Activated T-cell treated with anti-CD3 and anti-CD28 coated beads, Interleukin-2, amount 50 U/mL, for 1 hour (primary cell): ENCODE measurements at regions not wholly inside any gene's neighbourhood (a gene's known extent, or its start where the extent isn't known, plus 50 kb on each side); places are given as distances from the start of the nearest gene placed in this dataset.

ENCODE experiments used
- DNase-seq: peaks from one replicate; pipeline ENCODE4 v3.0.0-alpha.2; 2020

DNA sequence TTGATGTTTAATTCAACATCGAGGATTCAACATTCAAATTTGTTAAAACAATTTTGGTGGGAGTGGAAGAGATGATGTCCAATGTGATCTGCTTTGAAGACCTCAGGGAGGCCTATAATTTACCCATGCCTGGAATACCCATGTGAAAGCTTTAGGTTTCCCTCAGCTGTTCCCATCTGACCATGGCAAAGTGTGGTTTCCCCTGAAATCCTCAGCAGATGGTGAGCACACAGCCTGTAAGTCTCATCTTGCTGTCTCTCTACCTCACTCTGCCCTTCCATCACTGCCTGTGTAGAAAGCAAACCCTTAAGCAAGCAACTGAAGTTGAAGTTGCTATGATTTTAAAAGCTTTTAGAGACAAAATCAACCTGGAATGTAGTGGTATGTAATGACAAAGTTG, 80.1 kb upstream of the ATF3 start:
- no peak for DNase-seq

DNA sequence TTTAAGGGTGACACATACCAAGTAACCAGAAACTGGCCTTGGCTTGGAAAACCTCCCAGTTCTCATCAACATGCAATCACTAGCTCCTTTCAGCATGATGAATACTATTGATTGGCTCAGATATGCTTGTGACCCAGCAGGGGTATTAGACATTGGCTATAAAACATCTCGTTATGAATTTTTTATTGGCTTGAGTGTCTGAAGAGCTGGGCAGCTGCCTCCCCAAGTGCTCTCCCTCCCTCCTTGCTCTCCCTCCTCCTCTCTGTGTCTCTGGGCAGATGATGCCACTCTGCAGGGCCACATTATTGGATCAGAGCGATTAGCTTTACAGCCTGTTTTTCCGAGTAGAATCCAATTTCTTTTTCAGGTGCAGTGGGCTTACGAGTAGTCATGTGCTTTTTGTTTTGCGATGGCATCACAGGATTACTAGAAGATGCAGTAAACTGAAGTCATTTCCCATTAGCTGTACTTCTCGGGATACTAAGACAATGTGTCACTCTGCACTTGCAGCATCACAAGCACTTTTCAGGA, 79.3 kb upstream of the ATF3 start:
- DNase-seq: no peak

DNA sequence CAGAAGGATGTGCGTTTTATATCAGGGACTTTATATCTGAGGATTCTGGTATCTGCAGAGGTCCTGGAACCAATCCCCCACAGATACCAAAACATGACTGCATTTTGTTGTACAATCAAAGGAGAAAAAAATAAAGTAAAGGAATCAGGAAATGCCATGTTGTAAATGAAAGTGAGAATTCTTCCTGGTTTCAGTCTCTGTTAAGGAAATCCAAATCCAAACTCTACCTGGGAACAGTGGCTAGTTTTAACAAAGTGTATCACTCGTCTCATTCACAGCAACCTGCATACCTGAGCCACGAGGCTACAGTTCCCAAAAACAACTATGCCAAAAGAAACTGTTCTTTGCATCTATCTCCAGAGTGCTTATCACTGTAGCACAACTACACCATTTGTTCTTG, 77.3 kb upstream of the ATF3 start:
- no peak for DNase-seq

DNA sequence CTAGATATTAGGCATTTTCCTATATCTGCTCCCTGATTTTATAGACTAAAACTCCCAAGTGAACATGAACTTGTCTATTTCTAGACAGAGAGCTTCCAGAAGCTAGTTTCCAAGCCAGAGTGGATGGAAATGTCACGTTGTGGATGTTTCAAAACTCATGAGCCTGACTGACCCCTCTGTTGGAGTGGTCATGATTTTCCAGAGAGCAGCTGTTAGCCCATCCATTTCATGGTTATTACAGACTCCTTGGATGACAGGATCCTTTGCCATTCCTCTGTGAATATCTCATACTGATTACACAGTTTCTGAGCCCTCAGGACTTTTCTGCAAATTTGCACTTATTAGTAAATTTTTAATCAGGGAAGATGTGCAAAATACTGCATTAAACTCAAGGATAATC, 76.8 kb upstream of the ATF3 start:
- DNase-seq: no peak

DNA sequence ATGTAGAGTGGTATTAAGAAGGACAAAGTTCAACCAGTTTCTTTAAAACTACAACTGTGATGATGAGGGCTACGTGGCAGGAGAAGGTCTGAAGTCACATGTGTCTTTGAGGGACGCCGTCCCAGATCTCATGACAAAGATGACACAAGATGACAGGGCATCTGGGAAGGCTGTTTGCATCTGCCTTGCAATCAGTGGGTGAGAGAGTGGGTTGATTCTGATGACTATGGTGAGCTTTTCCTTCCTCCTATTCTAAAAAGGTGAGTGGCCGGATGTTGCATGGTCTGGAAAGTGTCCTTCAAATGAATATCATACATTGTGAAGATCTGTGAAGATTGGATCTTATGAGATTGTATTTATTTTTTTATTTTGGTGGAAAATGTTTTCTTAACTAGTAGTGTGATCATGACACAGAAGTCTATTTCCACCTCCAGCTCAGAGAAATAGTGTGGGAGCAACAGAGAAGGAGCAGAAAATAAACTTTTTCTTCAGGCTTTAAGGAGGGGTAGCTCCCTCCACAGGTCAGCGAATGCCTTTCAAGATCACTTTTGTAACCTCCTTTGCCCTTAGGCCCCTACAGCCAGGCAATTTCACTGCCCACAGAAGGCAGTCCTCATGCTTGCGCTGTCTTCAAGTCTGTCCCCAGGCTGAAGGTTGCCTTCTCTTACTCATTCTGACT, 76.0 kb upstream of the ATF3 start:
- no peak for DNase-seq

DNA sequence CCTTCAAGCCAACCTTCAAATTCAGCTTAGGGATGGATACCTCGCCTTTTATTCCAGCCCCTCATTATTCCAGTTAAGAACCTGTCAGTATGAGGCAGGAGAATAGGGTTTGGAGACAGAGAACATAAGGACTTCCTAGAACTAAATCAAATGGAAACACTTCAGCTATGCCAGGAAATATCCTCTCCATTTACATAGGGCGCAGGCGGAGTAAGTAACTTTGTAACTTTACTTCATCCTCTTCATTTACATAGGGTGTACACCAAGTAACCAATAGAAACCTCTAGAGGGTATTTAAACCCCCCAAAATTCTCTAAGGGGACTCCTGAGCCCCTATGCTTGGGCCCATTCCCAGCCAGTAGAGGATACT, 75.4 kb upstream of the ATF3 start:
- DNase-seq: no peak

DNA sequence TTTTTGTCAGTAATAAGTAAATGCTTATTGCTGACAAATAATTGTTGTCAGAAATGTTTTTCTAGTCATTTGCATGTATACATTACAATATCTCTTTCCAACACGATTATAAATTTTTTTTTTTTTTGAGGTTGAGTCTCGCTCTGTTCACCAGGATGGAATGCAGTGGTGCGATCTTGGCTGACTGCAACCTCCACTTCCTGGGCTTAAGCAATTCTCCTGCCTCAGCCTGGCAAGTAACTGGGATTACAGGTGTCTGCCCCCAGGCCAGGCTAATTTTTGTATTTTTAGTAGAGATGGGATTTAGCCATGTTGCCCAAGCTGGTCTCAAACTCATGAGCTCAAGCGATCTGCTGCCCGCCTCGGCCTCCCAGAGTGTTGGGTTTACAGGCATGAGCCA, 72.0 kb upstream of the ATF3 start:
- DNase-seq: no peak

DNA sequence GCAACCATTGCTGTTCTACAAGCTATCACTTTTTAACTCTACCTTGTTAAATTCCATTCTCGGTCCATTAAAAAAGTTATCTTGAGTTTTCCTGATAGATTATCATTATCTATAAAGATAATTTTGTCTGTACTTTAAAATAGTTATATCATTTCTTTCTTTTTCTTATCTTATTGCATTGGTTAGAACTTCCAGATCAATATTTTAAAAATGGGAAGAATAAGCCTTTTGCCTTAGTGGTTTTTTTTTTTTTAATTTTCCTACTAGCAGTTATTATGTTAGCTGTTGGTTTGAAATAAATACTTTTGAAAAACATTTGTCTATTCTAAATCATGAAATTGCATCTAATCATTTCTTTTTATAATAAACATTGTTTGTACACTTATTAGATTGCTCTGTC, 71.0 kb upstream of the ATF3 start:
- DNase-seq: no peak

DNA sequence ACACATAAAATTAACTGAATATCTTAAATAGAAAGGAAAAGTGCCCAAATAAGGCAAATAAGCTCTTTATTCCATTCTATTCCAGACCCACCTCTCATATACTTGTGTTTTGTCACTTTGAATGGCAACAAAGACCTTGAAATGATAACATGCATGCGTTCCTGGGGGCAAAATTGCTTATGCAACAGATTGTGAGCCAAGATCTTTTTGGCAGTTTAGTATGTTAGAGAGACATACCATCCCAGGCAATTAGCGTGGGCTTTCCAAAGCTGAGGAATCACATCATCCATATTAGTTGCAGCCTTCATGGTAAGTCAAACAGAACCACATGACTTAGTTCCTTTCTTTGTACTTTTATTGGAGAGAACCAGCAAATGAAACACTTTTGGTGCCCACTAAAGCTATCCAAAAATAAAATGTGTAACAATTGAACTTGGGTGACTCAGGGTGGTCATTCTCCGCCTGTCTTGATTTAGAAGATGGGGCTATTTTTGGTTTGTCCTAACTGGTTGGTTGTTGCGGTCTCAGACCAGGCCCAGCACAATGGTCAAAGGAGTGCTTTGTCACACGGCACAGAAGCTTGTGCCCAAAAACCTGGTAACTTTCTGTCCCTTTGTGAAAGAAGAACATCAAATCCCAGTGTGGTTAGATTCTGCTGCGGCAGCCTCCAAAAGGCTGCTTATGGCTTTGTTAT, 68.7 kb upstream of the ATF3 start:
- no peak for DNase-seq

DNA sequence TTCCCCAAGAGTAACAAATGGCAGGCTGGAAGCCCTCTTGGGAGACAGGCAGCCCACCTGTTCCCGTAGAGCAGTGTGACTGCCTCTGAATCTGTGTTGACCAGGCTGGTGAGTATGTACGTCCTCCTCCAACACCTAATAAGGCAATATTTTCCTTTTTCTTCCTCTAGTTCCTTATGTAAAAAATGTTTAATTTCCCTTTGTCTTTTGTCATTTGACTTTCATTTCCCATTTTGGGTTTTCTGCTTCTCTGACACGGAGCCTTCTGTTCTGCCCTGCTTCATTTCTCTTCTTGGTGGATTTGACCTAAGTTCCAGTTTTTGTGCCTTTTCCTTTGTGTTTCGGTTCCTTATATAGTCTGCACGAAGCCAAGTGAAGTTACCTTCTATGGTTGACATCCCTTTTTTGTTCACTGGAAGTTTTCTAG, 65.8 kb upstream of the ATF3 start:
- no peak for DNase-seq

DNA sequence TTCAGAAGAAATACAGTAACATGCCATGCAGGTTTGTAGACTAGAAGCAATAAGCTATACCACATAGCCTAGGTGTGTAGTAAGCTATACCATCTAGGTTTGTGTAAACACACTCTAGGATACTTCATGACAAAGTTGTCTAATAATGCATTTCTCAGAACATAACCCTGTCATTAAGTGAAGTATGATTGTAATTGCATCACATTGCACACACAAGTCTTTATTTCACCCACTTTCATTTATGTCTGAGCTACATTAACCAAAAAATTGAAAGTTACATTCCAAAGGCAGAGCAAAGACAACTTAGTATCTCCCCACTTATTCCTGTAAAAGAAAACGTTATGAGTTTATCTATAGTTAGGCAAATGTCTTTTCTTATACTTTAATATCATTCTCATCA, 64.5 kb upstream of the ATF3 start:
- DNase-seq: no peak

DNA sequence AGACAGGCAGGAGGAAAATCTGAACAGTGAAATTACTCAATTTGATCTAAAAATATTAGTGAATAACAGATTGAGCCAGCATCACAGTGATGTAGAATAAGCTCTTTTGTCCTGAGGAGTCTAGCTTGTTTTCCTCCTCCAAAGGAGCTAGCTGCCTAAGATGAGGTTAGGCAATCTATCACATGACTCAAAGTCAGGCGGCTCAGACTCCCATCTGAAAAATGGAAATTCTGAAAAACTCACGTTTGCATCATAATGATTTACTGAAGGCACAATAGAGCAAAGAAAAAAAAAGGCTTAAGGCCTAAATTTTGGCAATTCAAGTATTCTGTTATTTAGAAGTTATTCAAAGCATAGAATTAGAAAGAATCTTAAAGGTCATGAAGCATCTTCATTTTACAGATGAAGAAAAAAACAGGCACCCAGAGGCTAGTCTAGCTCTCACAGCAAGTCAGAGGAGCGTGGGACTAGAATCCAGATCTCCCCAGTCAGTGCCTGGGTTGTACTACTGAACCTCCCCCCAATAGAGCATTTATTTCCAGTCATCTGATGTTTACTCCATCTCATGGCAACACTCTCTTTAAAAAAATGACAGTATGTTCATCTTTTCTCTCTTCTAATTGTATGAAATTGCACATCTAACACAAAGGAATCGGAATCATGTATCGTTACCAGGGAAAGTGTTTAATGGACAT, 62.5 kb upstream of the ATF3 start:
- no peak for DNase-seq

DNA sequence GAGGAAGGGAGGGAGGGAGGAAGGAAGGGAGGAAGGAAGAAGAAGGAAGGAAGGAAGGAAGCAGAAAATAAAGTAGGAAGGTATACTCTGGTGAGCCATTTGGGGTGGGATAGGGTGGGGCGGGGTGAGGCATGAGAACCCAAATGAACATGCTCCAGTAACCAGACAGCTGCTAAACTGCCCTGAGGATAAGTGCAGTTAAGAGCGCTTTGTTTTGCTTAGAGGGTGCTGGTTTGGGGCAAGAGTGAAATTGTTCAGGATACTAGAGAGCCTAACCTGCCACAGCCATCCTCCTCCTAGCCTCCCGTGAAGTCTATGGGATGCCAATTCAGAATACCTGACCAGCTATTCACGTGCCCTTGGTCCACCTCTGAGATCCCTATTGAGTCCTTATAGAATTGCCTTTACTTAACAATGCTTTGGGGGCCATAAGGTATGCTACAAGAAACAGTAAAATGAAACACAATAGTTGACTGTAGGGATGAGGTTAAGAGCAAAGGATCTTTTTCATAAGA, 59.0 kb upstream of the ATF3 start:
- no peak for DNase-seq

DNA sequence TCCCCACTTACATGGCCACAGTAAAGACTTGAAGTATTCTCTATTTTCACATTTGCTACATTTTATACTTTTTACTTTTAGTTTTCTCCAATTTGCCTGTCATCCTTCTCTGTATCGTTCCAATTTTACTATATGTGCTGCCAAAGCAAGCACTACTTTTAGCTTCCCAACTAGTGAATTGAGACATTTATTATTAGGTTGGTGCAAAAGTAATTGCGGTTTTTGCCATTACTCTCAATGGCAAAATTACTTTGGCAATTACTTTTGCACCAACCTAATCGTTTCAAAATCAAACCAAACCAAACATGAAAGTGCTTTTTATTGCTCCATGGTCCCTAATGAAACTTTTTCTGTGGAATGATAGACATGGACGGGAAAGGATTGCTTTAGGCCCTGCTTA, 56.6 kb upstream of the ATF3 start:
- DNase-seq: no peak

DNA sequence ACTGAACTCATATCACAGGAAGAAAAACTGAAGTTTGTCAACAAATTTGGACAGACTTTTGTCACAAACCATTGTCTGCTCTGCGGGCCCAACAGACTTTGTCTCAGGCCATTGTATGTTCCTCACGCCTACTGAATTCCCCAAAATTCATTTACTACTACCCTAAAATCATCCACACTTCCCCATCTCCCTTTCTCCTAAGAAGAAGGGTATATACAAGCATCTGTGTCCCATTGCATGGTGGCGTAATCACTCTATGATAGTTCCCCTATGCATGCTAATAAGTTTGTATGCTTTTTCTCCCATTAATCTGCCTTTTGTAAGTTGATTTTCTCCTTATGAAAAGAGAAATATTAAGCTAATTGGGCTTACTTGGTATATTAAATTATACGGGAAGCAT, 54.9 kb upstream of the ATF3 start:
- DNase-seq: no peak

DNA sequence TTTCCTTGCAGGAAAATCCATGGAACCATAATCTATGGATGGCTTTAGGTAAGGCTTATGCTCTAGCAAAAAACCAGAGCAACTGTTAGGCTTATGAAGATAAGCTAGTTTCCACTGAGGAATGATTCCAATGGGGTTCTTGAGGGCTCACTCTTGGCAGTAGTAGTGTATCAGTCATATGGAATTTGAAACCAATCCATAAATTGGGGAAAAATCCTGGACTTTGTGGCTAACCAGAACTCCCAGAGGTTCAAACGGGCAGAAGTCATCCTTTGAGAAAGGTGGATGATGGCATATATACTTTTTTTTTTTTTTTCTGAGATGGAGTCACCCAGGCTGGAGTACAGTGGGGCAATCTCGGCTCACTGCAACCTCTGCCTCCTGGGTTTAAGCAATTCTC, 54.2 kb upstream of the ATF3 start:
- DNase-seq: no peak

DNA sequence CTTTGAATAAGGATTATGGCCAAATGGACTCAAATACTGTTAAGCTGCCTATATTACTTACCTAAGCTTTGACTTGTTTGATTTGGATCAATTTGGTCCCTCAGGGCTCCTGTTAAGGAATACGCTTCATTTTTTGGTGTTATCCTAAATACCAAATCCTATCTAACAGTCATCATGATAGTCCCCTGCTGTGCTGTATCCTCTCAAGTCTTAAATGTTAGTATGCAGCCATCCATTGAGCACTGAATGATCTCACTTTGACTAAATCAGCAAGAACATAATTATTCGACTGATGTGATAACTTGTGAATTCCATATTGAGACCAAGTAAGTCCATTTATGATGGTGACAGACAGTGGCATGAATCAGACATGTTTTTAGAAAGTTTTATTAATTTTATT, 53.1 kb upstream of the ATF3 start:
- no peak for DNase-seq

DNA sequence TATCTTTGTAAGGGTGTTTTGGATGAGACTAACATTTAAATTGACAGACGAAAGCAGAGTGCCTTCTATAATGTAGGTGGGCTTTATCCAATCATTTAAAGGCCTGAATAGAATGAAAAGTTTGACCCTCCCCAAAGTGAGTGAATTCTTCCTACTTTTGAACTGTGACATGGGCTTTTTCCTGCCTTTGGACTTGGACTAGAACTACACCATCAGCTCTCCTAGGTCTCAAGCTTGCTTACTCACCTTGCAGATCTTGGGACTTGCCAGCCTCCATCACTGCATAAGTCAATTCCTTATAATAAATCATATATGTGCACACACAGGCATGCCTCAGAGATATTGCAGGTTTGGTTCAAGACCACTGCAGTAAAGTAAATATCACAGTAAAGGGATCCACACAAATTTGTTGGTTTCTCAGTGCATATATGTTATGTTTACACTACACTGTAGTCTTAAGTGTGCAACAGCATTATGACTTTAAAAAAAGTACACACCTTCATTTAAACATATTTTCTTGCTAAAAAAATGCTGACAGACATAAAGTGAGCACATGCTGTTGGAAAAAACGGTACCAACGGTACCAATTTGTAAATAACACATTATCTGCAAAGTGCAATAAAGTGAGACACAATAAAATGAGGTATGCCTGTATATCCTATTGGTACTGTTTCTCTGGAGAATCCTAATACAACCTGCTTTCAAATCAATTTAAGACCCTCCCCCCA, 51.6 kb upstream of the ATF3 start:
- DNase-seq: no peak

DNA sequence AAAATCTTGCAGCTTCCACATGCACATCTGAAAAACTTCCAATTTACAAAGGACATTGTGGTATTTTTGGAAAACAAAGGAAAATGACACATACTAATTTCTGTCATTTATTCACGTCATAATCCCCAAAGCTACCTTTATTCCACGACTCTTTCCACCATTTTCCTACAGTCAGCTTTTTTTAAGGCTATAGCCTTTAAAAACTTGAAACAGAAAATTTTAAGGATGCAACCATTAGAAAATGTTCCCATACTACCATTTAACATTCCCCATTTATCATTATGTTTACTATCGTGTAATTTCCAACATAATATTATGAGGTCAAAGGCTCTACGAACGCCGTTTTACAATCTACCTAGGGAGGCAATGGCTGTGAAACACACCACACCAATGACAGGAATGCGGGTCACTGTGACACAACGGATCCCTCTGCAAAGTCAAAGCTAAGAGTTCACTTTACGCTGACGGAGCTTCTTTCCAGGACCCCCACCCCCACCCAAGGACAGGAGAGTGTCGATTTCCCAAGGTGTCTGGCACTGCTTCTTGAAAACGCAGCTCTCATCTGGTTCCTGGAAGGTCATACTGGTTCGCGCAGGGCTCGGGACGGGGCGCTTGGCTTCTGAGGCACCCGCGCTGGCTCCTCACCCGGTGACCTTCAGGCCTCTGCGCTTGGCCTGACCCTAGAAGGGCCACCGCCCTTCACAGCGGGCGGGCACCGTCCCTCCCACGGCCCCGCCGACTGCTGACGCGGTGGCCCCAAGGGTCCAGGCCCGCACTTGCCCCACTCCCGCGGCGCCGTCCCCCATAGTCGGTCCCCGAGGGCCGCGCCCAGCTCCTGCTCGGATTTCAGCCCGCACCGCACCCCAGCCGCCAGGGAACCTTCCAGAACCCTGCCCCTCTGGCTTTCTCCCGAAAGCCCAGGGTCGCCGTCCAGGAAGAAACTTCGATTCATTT, 50.5 kb upstream of the ATF3 start:
- no peak for DNase-seq

DNA sequence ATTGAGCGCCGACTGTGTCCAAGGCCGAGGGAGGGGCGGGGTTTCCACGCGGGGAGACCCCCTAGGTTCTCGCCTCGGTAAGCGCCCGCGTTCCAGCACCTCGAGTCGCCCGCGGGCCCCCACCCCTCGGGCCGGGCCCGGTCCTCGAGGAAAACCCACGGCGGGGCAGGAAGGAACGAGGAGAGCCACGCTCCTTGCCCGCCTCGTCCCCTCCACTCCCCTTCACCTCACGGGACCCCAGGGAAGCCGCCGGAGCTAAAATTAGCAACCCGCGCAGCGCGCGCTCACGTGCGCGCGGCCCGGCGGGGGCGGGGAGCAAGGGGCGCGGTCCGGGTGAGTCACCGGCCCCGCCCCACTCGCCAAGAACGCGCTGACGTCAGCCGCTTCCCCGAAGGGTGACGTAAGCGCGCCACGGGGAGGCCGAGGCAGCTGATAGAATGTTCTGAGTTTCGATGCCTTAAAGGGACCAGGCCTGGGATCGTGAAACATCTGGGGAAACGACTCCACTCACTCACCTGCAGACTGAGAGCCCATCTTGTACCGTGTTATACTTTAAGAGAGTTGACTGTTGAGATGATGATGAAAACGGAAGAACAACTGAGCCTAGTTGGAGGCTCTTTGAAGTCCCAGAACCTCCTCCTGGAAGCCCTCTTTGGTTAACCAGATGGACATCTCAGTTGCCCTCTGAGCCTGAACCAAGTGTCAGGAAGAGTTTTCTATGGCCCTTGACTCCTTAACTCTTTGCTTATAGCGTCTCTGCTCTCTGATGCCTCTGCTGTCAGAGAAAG, 49.7 kb upstream of the ATF3 start:
- peak; percentile 92 for DNase-seq
